ENCODE measurements at regions not wholly inside any gene's neighbourhood (a gene's known extent, or its start where the extent isn't known, plus 50 kb on each side); places are given as distances from the start of the nearest gene placed in this dataset.

DNA sequence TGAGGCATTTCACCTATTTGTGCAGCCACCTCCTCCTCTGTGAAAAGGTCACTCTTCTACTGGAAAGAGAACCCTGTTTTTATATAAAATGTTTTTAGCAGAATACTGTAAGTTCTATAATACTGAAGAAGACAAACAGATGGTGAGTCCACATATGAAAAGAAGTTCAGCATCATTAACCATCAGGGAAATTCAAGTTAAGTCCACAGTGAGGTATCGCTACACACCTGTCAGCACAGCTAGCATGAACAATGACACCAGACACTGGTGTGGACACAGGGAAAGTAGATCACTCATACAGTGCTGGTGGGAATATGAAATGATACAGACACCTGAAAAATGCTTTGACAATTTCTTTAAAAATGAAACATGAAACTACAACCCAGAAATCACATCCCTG lies 133.0 kb downstream of the MAD2L1 start:
- no peaks in the 10 kb centered on the region for H3K27me3 ChIP-seq
- 95% methylated on average over 1 of the region's 1 CpG for WGBS
- no peaks in the 10 kb centered on the region for H3K9me3 ChIP-seq
- no peak for DNase-seq (ENCODE audit: low spot score in 2 of 2)
- no peak for TF ChIP-seq POLR2A (IDR thresholded peaks at IDR 0.05)
- TF ChIP-seq EP300 (IDR thresholded peaks at IDR 0.05): no peak
- TF ChIP-seq CTCF (IDR thresholded peaks at IDR 0.05): no peak
- TF ChIP-seq POLR2AphosphoS5 (IDR thresholded peaks at IDR 0.05): no peak
- H3K27ac ChIP-seq: no peak overlapping the region
- no peaks in the 10 kb centered on the region for H3K36me3 ChIP-seq
- no peaks in the 10 kb centered on the region for H3K4me1 ChIP-seq
- H3K4me3 ChIP-seq: no peak overlapping the region

DNA sequence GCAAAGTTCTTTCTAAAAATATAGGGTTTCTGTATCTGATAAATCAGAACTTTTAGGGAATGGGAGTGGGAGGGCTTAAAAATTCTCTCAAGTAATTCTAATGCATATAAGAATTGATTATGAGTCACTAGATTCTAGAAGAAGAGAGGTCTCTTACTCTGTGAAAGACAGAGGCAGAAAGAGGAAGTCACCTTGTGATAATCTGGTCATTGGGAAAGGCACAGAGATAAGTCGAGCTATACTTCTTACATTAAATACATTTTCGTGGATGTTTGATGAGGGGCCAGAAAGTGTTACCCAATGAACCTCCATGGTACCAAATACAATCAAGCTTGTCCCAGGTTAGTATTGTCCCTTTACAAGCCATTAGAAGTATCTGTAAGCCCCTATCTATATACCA lies 134.4 kb downstream of the MAD2L1 start:
- H3K27me3 ChIP-seq: no peaks in the 10 kb centered on the region
- no peaks in the 10 kb centered on the region for H3K9me3 ChIP-seq
- no peak for DNase-seq (ENCODE audit: low spot score in 2 of 2)
- 91% methylated on average over 2 of the region's 2 CpGs for WGBS
- no peak overlapping the region for H3K27ac ChIP-seq
- TF ChIP-seq POLR2A (IDR thresholded peaks at IDR 0.05): no peak
- TF ChIP-seq CTCF (IDR thresholded peaks at IDR 0.05): no peak
- TF ChIP-seq EP300 (IDR thresholded peaks at IDR 0.05): no peak
- no peak for TF ChIP-seq POLR2AphosphoS5 (IDR thresholded peaks at IDR 0.05)
- no peaks in the 10 kb centered on the region for H3K4me1 ChIP-seq
- no peak overlapping the region for H3K4me3 ChIP-seq
- H3K36me3 ChIP-seq: no peaks in the 10 kb centered on the region

GRCh38 chr4:119930546-119930945 lies 136.1 kb downstream of the MAD2L1 start:
- H3K27me3 ChIP-seq: no peaks in the 10 kb centered on the region
- no peak overlapping the region for H3K4me3 ChIP-seq
- H3K4me1 ChIP-seq: no peaks in the 10 kb centered on the region
- no peaks in the 10 kb centered on the region for H3K36me3 ChIP-seq
- no peak overlapping the region for H3K27ac ChIP-seq
- 88% methylated on average over 1 of the region's 1 CpG for whole genome bisulfite sequencing
- H3K9me3 ChIP-seq: no peaks in the 10 kb centered on the region
- DNase-seq (ENCODE audit: low spot score in 2 of 2): no peak
- TF ChIP-seq POLR2A (IDR thresholded peaks at IDR 0.05) (no peak), EP300 (IDR thresholded peaks at IDR 0.05) (no peak), POLR2AphosphoS5 (IDR thresholded peaks at IDR 0.05) (no peak), CTCF (IDR thresholded peaks at IDR 0.05) (no peak)

- no peak overlapping the region for H3K4me3 ChIP-seq
- H3K27me3 ChIP-seq: no peaks in the 10 kb centered on the region
- TF ChIP-seq POLR2AphosphoS5 (IDR thresholded peaks at IDR 0.05) (no peak), POLR2A (IDR thresholded peaks at IDR 0.05) (no peak), EP300 (IDR thresholded peaks at IDR 0.05) (no peak), CTCF (IDR thresholded peaks at IDR 0.05) (no peak)
- H3K36me3 ChIP-seq: no peaks in the 10 kb centered on the region
- no peak for DNase-seq (ENCODE audit: low spot score in 2 of 2)
- no peak overlapping the region for H3K27ac ChIP-seq
- WGBS: 79% methylated on average over 4 of the region's 4 CpGs
- H3K4me1 ChIP-seq: no peaks in the 10 kb centered on the region
- H3K9me3 ChIP-seq: no peaks in the 10 kb centered on the region
These were observed 144.8 kb downstream of the MAD2L1 start for GRCh38 chr4:119921830-119922229.

- Histone ChIP-seq H3K27ac (no peak overlapping the region), H3K36me3 (no peaks in the 10 kb centered on the region), H3K27me3 (no peaks in the 10 kb centered on the region), H3K4me1 (no peaks in the 10 kb centered on the region), H3K9me3 (no peaks in the 10 kb centered on the region), H3K4me3 (no peak overlapping the region)
- no peak for DNase-seq (ENCODE audit: low spot score in 2 of 2)
- TF ChIP-seq EP300 (IDR thresholded peaks at IDR 0.05): no peak
- no peak for TF ChIP-seq POLR2A (IDR thresholded peaks at IDR 0.05)
- TF ChIP-seq POLR2AphosphoS5 (IDR thresholded peaks at IDR 0.05): no peak
- no peak for TF ChIP-seq CTCF (IDR thresholded peaks at IDR 0.05)
- 73% methylated on average over 6 of the region's 6 CpGs for WGBS
These were observed 160.4 kb downstream of the MAD2L1 start for GRCh38 chr4:119906277-119906676.

All from suprapubic skin (tissue), 4 donors.